Kidney (tissue), 13 donors: ENCODE measurements at regions not wholly inside any gene's neighbourhood (a gene's known extent, or its start where the extent isn't known, plus 50 kb on each side); places are given as distances from the start of the nearest gene placed in this dataset.
"Not testable (repeated sequence)": the region's sequence is repeated elsewhere in the genome, so short reads cannot be mapped to it uniquely, and the experiment has no call there.

ENCODE experiments used
- DNase-seq, 5 donors: peaks; one replicate each; pipeline ENCODE4 v3.0.0-alpha.2; 2013 to 2020
- FAIRE-seq: peaks from 2 replicates; lab custom pipeline; 2012; peaks lifted over from hg19 to GRCh38; lab: Jason Lieb, UNC
- H3K27ac ChIP-seq, 2 donors: one replicate each; pipeline ENCODE4 v1.7.0; 2013; ENCODE audit warnings: low read depth in 2 of 2, low read length in 2 of 2, inconsistent platforms in 1 of 2
- H3K27me3 ChIP-seq: one replicate; pipeline ENCODE4 v1.7.1; 2013; ENCODE audit warnings: low read length, inconsistent platforms; ENCODE audit not compliant: control insufficient read depth, insufficient read depth
- H3K36me3 ChIP-seq, 3 donors: one replicate each; pipeline versions ENCODE4 v1.7.0 to v1.7.1; 2013; ENCODE audit warnings: low read length in 3 of 3, control low read depth in 1 of 3, inconsistent platforms in 1 of 3; ENCODE audit not compliant: insufficient read depth in 3 of 3, control insufficient read depth in 2 of 3
- H3K4me1 ChIP-seq, 3 donors: one replicate each; pipeline versions ENCODE4 v1.7.0 to v1.7.1; 2013; ENCODE audit warnings: low read length in 3 of 3, inconsistent platforms in 1 of 3, low read depth in 1 of 3; ENCODE audit not compliant: control insufficient read depth in 2 of 3, insufficient read depth in 2 of 3
- H3K4me3 ChIP-seq, 3 donors: one replicate each; pipeline versions ENCODE4 v1.7.0 to v1.8.1; 2013; ENCODE audit warnings: low read length in 3 of 3, control low read depth in 1 of 3, inconsistent platforms in 1 of 3
- H3K9ac ChIP-seq, 3 donors: one replicate each; pipeline versions ENCODE4 v1.7.0 to v1.7.1; 2013; ENCODE audit warnings: low read length in 3 of 3, control low read depth in 1 of 3, inconsistent platforms in 1 of 3
- H3K9me3 ChIP-seq, 3 donors: one replicate each; pipeline versions ENCODE4 v1.7.0 to v1.7.1; 2013; ENCODE audit warnings: low read length in 3 of 3, control low read depth in 1 of 3, inconsistent platforms in 1 of 3; ENCODE audit not compliant: control insufficient read depth in 2 of 3, insufficient read depth in 1 of 3
- intact Hi-C: fragments of 100-400 bp; cut with DNase I; formaldehyde crosslinking; loops from one replicate; pipeline ENCODE4 v1.11.1; 2022
- TF ChIP-seq, protein P1 (sequence below): IDR thresholded peaks from 3 replicates; pipeline ENCODE4 v1.5.1; 2012; ENCODE audit warnings: mild to moderate bottlenecking, moderate library complexity, borderline replicate concordance; ENCODE audit not compliant: insufficient read depth; ENCODE audit errors: extremely low read depth
- donor health status: control.
- donor health status: control.
- donor health status: control.
- donor health status: control.
- donor health status: control.
- donor health status: DM: yes; HTN: yes; CAD: no.
- donor health status: Normal renal cell carcinoma (clear cell type).

- peaks cover 0 to 2% (median 0%) of the 10 kb centered on the region in 3 donors for H3K4me1 ChIP-seq
- no peak overlapping the region for H3K27ac ChIP-seq
- no peak overlapping the region for H3K4me3 ChIP-seq
- no peak overlapping the region for H3K9ac ChIP-seq
- DNase-seq = peak in 1 of 5 donors; percentile 61
- H3K36me3 ChIP-seq = no peaks in the 10 kb centered on the region
- TF ChIP-seq, protein P1, sequence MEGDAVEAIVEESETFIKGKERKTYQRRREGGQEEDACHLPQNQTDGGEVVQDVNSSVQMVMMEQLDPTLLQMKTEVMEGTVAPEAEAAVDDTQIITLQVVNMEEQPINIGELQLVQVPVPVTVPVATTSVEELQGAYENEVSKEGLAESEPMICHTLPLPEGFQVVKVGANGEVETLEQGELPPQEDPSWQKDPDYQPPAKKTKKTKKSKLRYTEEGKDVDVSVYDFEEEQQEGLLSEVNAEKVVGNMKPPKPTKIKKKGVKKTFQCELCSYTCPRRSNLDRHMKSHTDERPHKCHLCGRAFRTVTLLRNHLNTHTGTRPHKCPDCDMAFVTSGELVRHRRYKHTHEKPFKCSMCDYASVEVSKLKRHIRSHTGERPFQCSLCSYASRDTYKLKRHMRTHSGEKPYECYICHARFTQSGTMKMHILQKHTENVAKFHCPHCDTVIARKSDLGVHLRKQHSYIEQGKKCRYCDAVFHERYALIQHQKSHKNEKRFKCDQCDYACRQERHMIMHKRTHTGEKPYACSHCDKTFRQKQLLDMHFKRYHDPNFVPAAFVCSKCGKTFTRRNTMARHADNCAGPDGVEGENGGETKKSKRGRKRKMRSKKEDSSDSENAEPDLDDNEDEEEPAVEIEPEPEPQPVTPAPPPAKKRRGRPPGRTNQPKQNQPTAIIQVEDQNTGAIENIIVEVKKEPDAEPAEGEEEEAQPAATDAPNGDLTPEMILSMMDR = no peak
- FAIRE-seq = no peak
- intact Hi-C loops = no loop called here
- no peaks in the 10 kb centered on the region for H3K27me3 ChIP-seq
- no peaks in the 10 kb centered on the region for H3K9me3 ChIP-seq
Measured at GRCh38 chr12:38201461-38202276, 114.9 kb upstream of the ALG10B start.

- Histone ChIP-seq H3K4me3 (no peak overlapping the region), H3K36me3 (no peaks in the 10 kb centered on the region), H3K9ac (no peak overlapping the region), H3K4me1 (no peaks in the 10 kb centered on the region), H3K9me3 (no peaks in the 10 kb centered on the region), H3K27ac (no peak overlapping the region), H3K27me3 (no peaks in the 10 kb centered on the region)
- intact Hi-C loops = no loop called here
- no peak for FAIRE-seq
- DNase-seq = no peak
- TF ChIP-seq, protein P1 = no peak
Measured at GRCh38 chr12:38204831-38205230, 111.7 kb upstream of the ALG10B start.

- no peak for DNase-seq
- Histone ChIP-seq H3K27me3 (no peaks in the 10 kb centered on the region), H3K36me3 (no peaks in the 10 kb centered on the region), H3K4me1 (no peaks in the 10 kb centered on the region), H3K4me3 (no peak overlapping the region), H3K27ac (no peak overlapping the region), H3K9ac (no peak overlapping the region), H3K9me3 (no peaks in the 10 kb centered on the region)
- no peak for FAIRE-seq
- TF ChIP-seq, protein P1 = no peak
- intact Hi-C loops = no loop called here
Measured at GRCh38 chr12:38222011-38222410, 94.6 kb upstream of the ALG10B start.

- intact Hi-C loops, H3K4me1 ChIP-seq, H3K9ac ChIP-seq, H3K27me3 ChIP-seq, H3K4me3 ChIP-seq, H3K36me3 ChIP-seq, H3K9me3 ChIP-seq, H3K27ac ChIP-seq, DNase-seq, FAIRE-seq: not testable (repeated sequence)
Measured at GRCh38 chr12:38238328-38238727, 78.2 kb upstream of the ALG10B start.
